Endothelial cell (in vitro differentiated cells): ENCODE measurements at regions not wholly inside any gene's neighbourhood (a gene's known extent, or its start where the extent isn't known, plus 50 kb on each side); places are given as distances from the start of the nearest gene placed in this dataset.

Source experiments
- DNase-seq: peaks from one replicate; pipeline ENCODE4 v3.0.0; 2021; ENCODE audit warnings: low spot score
- H3K27ac Mint-ChIP-seq: one replicate; pipeline ENCODE4 v1.8.0; 2021; ENCODE audit warnings: mixed read lengths, inconsistent platforms; ENCODE audit not compliant: unreplicated experiment
- H3K27me3 Mint-ChIP-seq: one replicate; pipeline ENCODE4 v1.8.0; 2021; ENCODE audit warnings: mild to moderate bottlenecking, moderate library complexity, mixed read lengths, inconsistent platforms; ENCODE audit not compliant: unreplicated experiment
- H3K36me3 Mint-ChIP-seq: one replicate; pipeline ENCODE4 v1.8.0; 2021; ENCODE audit warnings: mild to moderate bottlenecking, low read depth, mixed read lengths, inconsistent platforms; ENCODE audit not compliant: unreplicated experiment
- H3K4me1 Mint-ChIP-seq: one replicate; pipeline ENCODE4 v1.8.0; 2021; ENCODE audit warnings: mild to moderate bottlenecking, mixed read lengths, inconsistent platforms; ENCODE audit not compliant: unreplicated experiment
- H3K4me3 Mint-ChIP-seq: one replicate; pipeline ENCODE4 v1.8.0; 2021; ENCODE audit warnings: mild to moderate bottlenecking, mixed read lengths, inconsistent platforms; ENCODE audit not compliant: unreplicated experiment
- H3K9me3 Mint-ChIP-seq: one replicate; pipeline ENCODE4 v1.8.0; 2021; ENCODE audit warnings: mixed read lengths, inconsistent platforms; ENCODE audit not compliant: unreplicated experiment
- CTCF ChIP-seq: fragments of 200-600 bp; sonication (generic); IDR thresholded peaks from one replicate; pipeline ENCODE4 v1.5.0; 2021; ENCODE audit warnings: antibody characterized with exemption; ENCODE audit not compliant: unreplicated experiment

- no peaks in the 10 kb centered on the region for H3K9me3 Mint-ChIP-seq
- H3K4me3 Mint-ChIP-seq, result no peak overlapping the region
- no peaks in the 10 kb centered on the region for H3K27me3 Mint-ChIP-seq
- H3K27ac Mint-ChIP-seq, result no peak overlapping the region
- no peak for TF ChIP-seq CTCF
- no peaks in the 10 kb centered on the region for H3K4me1 Mint-ChIP-seq
- no peak for DNase-seq
- no peaks in the 10 kb centered on the region for H3K36me3 Mint-ChIP-seq
Measured at GRCh38 chr6:84414531-84414930, 187.1 kb upstream of the CEP162 start.

GRCh38 chr6:84411060-84411629, 183.7 kb upstream of the CEP162 start:
- Mint-ChIP-seq H3K27me3 (no peaks in the 10 kb centered on the region), H3K27ac (no peak overlapping the region), H3K9me3 (no peaks in the 10 kb centered on the region), H3K36me3 (no peaks in the 10 kb centered on the region), H3K4me1 (no peaks in the 10 kb centered on the region), H3K4me3 (no peak overlapping the region)
- TF ChIP-seq CTCF, result no peak
- no peak for DNase-seq

GRCh38 chr6:84409911-84410310, 182.5 kb upstream of the CEP162 start:
- Mint-ChIP-seq H3K9me3 (no peaks in the 10 kb centered on the region), H3K4me3 (no peak overlapping the region), H3K27ac (no peak overlapping the region), H3K36me3 (no peaks in the 10 kb centered on the region), H3K4me1 (no peaks in the 10 kb centered on the region), H3K27me3 (no peaks in the 10 kb centered on the region)
- no peak for DNase-seq
- TF ChIP-seq CTCF, result no peak

GRCh38 chr6:84408028-84408427, 180.6 kb upstream of the CEP162 start:
- no peak overlapping the region for H3K4me3 Mint-ChIP-seq
- DNase-seq, result no peak
- no peaks in the 10 kb centered on the region for H3K36me3 Mint-ChIP-seq
- no peak overlapping the region for H3K27ac Mint-ChIP-seq
- H3K4me1 Mint-ChIP-seq, result no peaks in the 10 kb centered on the region
- H3K9me3 Mint-ChIP-seq, result no peaks in the 10 kb centered on the region
- no peak for TF ChIP-seq CTCF
- no peaks in the 10 kb centered on the region for H3K27me3 Mint-ChIP-seq

- Mint-ChIP-seq H3K4me3 (no peak overlapping the region), H3K36me3 (no peaks in the 10 kb centered on the region), H3K27ac (no peak overlapping the region), H3K4me1 (no peaks in the 10 kb centered on the region), H3K27me3 (no peaks in the 10 kb centered on the region), H3K9me3 (no peaks in the 10 kb centered on the region)
- TF ChIP-seq CTCF, result no peak
- no peak for DNase-seq
Measured at GRCh38 chr6:84403545-84403944, 176.1 kb upstream of the CEP162 start.
